Eye (tissue), 1 donor: ENCODE measurements at regions not wholly inside any gene's neighbourhood (a gene's known extent, or its start where the extent isn't known, plus 50 kb on each side); places are given as distances from the start of the nearest gene placed in this dataset.

Experiments
- DNase-seq: peaks from one replicate; pipeline ENCODE4 v3.0.0-alpha.2; 2015

DNA sequence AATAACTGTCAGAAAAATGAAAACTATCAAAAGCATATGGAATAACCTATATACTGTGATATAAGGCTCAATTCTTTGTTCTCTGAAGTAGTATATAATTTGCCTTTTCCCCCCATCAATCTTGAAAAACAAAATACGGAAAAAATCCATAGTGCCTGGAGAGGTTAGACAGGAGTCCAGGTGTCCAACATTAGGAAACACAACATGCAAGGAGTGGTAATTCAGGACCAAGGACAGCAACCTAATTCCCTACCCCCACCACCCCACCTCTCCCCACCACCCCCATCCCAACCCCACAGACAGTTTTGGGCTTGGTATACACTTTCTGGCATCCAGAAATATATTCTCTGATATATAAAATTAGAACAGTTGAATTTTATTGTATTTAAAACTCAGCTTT, 55.1 kb upstream of the SLC25A26 start:
- no peak for DNase-seq

DNA sequence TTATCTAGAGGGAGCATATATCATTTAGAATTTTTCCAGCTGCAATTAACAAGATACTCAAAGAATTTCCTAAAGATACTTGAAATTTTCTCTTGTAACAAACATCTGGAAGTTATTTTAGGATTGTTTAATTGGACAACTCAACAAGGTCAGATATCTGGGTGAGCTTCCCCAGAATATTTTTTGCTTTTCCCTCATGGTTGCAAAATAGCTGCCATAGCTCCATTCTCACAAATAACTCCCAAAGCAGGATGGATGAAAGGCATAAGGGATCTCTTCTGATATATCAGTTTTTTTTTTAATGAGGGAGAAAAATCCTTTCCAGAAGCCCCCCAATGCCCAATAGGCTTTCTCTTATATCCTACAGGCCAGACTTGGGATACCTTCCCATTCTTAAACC, 56.6 kb upstream of the SLC25A26 start:
- no peak for DNase-seq

GRCh38 chr3:66163222-66163621, 57.6 kb upstream of the SLC25A26 start:
- DNase-seq: no peak

DNA sequence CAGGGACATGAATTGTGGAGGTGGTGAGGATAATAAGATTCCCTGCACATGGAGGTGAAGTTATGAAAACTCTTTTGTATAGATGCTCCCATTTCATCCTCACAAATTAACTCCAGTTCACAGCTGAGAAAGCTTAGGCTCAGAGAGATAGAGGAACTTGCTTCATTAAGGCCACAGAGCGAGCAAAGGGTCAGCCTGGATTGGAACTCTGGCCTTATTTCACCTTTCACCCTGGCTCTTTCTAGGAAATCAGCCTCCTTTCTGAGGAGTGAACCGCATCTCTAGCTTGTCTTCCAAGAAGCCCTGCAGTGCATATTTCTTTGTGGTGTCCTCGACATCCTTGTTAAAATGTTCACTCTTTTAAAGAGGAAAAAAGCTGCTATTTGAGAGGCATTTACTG, 58.0 kb upstream of the SLC25A26 start:
- DNase-seq: no peak

DNA sequence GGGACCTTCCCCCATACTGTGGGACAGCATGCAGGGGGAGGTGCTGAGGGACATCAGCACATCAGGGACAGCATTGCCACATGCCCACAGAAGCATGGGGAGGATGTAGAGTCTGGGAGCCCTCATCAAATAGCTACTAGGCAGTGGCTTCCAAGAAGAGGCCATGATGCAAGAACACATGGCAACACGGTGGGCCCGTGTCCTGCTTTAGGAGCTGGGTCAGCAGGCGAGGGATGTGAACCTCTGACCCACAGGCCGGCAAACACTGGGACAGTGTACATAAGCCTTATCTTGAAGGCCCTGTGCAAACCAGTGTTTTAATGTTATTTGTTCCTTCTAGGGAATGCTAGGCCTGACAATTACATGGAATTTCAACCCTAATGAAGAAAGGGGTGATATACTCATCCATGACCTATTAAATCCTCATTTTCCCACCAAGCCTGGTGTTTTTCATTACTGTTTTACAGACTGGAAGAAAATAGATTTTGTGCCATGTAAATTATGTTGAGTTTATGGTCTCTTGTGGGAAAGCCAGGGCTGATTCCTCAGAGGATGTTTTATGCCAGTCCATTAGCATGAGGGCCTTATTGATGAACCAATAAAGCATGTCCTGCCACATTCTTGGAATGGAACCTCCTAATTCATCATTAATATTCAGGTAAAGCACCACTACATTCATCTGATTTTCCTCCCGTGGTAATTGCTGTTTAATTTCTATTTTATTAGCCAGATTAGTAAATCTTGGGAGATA, 61.7 kb upstream of the SLC25A26 start:
- no peak for DNase-seq

DNA sequence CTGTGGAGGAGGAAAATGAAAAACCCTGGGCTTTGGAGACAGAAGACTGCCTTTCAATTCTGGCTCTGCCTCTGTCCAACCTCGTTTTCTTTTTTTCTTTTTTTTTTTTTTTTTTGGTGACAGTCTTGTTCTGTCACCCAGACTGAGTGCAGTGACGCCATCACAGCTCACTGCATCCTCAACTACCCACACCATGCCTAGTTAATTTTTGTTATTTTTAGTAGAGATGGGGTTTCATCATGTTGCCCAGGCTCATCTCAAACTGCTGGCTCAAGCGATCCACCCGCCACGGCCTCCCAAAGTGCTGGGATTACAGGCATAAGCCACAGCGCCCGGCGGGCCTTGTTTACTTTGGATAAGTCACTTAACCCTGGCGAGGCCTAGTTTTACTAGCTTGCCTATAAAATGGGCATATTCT, 66.3 kb upstream of the SLC25A26 start:
- DNase-seq: no peak

DNA sequence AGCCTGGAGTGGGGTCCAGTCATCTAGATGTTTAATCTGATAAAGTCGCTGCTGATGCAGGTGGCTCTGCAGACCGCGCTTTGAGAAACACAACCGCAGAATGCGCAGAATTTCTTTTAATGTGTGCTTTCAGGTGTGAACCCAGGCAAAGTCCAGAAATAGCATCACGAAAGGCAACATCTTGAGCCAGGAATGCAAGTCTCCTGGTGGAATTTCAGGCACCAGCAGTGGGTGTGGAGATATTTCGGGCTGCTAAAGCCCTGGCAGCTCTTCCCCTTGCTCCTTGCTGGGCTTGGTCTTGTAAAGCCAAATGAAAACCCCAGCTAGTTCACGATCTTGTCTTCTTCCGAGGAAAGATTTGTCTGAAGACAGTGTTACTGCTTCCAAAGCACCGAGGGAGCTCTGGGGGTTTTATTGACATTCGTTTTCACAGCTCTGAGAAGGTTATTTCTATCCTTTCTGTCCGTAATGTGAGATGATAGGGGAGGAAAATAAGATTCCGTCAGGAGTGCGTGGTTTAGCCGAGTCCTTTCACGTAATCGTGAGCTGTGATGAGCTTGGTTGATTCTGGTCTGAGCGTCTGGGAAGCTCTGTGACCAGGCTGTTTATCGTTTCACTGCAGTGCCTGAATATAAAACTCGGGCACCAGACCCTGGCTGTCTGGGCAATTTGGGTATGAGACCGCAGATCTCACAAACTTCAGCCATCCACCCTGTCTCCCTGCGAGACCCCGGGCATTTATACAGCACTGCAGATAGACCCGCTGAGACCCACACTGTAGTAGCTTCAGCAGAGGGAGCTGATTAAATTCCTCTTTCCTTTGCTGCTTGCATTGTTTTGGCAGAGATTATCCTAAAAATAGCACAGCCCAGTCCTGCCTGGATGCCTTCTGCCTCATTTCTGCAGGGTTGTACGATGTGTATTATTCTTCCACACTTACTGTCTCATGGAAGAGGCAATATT, 67.0 kb upstream of the SLC25A26 start:
- peak; percentile 55 for DNase-seq

DNA sequence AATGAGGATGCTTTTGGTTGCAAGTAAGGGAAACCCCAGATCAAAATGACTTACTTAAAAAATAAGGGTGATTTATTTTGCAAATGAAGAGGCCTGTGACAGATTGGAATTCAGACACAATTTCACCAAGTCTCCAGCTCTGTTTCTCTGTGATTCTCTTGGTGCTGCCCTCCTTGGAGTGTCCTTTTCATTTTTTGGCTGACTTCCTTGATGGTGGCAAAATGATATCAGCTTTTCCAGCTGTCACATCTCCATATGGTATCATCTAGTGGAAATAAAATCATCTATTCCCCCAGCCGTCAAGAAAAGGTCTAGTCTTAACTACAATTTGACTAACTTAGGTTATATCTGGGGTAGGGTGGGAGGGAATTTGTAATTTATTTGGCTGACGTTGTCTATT, 68.5 kb upstream of the SLC25A26 start:
- no peak for DNase-seq

DNA sequence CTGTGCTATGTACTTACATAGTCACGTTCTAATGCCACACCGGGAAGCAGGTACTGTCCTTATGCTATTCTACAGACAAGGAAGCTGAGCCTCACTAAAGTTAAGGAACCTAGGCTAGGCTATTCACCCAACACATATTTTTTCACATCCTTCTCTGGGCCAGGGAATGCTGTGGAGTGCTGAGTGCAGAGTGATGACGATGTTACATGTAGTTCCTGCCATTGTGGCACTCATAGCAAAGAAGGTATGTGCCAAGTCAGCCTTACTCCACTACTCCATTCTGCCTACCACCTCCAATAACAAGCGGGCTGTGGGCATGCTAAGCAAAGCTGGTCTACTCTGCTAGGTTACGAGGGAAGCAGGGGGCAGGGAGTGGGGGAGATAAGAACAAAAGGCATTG, 69.8 kb upstream of the SLC25A26 start:
- DNase-seq: no peak

- no peak for DNase-seq
Observed at GRCh38 chr3:66149269-66149668, 71.5 kb upstream of the SLC25A26 start.

- no peak for DNase-seq
Observed at GRCh38 chr3:66145408-66145733, 75.4 kb upstream of the SLC25A26 start.

GRCh38 chr3:66144568-66145407, 76.0 kb upstream of the SLC25A26 start:
- no peak for DNase-seq

DNA sequence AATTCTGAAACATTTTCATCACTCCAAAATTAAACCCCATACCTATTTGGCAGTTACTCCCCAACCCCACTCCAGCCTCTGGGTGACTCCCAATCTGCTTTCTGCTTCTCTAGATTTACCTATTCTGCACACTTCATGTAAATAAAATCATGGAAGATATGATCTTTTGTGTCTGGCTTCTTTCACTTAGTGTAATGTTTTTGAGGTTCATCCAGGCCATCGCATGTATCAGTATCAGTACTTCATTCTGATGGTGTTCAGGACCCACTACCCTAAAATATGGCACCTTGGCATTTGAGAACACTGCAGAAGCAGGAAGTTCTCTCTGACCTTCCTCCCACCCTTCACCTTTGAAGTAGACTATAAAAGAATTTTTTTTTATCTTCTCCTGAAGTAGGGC, 78.7 kb upstream of the SLC25A26 start:
- no peak for DNase-seq

GRCh38 chr3:66140743-66141372, 79.9 kb upstream of the SLC25A26 start:
- no peak for DNase-seq

DNA sequence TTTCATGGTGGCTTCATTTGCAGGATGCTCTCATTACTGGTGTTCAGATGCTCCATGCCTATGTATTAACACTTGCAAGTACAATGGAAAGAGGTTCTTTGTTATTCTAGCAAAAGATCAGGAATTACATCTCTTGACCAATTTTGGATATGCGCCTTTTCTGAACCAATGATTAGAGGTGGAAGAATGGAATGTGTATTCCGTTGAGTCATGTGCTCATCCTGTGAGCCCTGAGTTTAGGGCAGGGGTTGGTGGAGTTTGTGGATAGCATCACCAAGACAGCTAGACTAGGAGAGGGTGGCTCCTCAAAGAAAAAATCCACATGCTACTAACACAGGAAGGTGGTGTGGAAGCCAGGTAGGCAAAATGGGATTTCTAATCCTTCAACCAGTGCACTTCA, 80.7 kb upstream of the SLC25A26 start:
- DNase-seq: no peak

GRCh38 chr3:66139415-66139814, 81.4 kb upstream of the SLC25A26 start:
- DNase-seq: no peak

DNA sequence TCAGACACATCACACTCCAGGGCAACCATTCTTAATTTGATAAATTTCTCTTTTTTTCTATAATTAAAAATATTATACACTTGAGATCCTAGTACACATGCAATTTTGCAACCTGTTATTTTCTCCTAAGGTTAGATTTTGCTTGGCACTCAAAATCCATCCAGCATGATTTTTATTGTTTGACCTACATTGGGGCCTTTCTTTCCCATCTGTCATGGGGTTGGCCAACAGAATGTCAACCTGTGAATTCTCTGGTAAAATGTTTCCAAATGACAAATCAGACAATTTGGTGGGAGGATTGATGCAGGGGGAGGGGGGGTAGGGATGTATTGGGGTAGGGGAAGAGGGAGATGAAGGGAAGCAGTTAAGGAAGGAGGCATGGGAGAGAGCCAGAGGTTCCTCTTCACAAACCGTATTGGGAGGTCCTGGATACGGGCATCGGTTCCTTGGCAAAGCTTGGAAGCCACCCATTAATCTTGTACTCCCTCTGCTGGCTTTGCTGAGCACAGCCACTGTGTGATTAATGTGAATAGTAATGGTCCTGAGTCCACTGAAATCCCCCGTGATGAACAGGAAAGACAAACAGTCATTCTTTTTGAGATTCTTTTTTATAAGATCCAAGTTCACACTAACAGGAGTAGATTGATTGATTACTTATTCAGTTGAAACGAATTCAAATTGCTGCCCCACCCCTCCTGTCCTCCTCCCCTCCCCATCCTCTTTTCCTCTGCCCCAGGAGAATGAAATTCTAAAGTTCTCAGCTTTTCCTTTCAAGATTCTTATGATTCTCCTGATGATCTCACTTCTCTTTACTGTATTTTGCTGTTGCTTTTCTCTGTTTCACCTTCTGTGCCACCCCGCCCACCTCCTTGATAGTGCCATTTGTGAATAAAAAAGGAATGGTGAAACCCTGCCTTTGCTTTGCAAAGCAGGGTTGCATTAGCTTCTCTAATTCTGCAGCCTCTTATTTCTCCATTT, 82.2 kb upstream of the SLC25A26 start:
- DNase-seq: peak; percentile 84

- DNase-seq: no peak
Observed at GRCh38 chr3:66136597-66136996, 84.2 kb upstream of the SLC25A26 start.

DNA sequence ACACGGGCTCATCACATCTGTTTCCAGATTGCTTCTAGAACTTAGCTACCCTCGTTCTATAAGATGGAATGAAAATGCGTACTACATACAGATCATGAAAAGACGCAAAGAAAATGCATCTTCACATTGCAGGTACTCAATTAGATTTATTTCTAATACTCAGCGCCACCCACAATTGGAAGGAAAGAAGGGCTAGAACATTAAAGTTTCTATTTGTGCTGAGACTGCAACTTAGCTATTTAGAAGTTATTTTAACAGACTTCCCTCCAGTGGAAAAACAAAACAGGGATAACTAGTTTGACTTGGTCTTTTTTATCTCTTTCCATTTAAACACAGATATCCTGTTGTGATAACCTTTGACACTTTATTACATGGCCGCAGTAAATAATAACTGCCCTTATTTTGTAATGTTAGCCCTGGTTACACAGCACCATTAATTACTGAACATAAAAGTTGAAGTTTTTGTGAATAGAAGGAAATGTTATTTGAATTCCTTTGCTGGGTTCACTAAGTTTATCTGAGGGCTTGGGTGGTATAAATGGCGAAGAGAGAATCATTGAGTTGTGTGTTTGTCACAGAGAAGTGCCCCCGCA, 86.9 kb upstream of the SLC25A26 start:
- DNase-seq: no peak

GRCh38 chr3:66133050-66133757, 87.6 kb upstream of the SLC25A26 start:
- DNase-seq: no peak
